DOHH2 (cell line): ENCODE measurements at regions not wholly inside any gene's neighbourhood (a gene's known extent, or its start where the extent isn't known, plus 50 kb on each side); places are given as distances from the start of the nearest gene placed in this dataset.

Experiments
- H3F3A ChIP-seq: fragments of 200-600 bp; sonication (generic), shearing (Covaris generic); 2 replicates; pipeline ENCODE4 v1.6.0; 2016; ENCODE audit warnings: antibody characterized with exemption, mild to moderate bottlenecking; ENCODE audit not compliant: control insufficient read depth, insufficient read depth
- H3K27ac ChIP-seq: fragments of 200-600 bp; sonication (generic); 2 replicates; pipeline ENCODE4 v1.5.1; 2014; ENCODE audit warnings: low read depth, mild to moderate bottlenecking, low read length, moderate library complexity
- H3K27me3 ChIP-seq: fragments of 200-600 bp; sonication (generic); 2 replicates; pipeline ENCODE4 v1.6.1; 2014; ENCODE audit warnings: mild to moderate bottlenecking, low read length, mixed read lengths; ENCODE audit not compliant: control insufficient read depth
- H3K36me3 ChIP-seq: fragments of 200-600 bp; sonication (generic); 2 replicates; pipeline ENCODE4 v1.6.1; 2014; ENCODE audit warnings: mild to moderate bottlenecking, low read length, moderate library complexity, mixed read lengths; ENCODE audit not compliant: control insufficient read depth
- H3K4me1 ChIP-seq: fragments of 200-600 bp; sonication (generic); 2 replicates; pipeline ENCODE4 v1.6.1; 2014; ENCODE audit warnings: mild to moderate bottlenecking, low read length, mixed read lengths; ENCODE audit not compliant: control insufficient read depth
- H3K4me2 ChIP-seq: fragments of 200-600 bp; sonication (generic); 2 replicates; pipeline ENCODE4 v1.6.0; 2014; ENCODE audit warnings: mild to moderate bottlenecking, low read length, moderate library complexity
- H3K4me3 ChIP-seq: fragments of 200-600 bp; sonication (generic); 2 replicates; pipeline ENCODE4 v1.5.1; 2014; ENCODE audit warnings: mild to moderate bottlenecking, low read length, mixed read lengths
- H3K79me2 ChIP-seq: fragments of 200-600 bp; sonication (generic); 2 replicates; pipeline ENCODE4 v1.6.1; 2014; ENCODE audit warnings: mild to moderate bottlenecking, low read length, mixed read lengths; ENCODE audit not compliant: control insufficient read depth
- H3K9me2 ChIP-seq: fragments of 200-600 bp; sonication (generic); replicated peaks from 2 replicates; pipeline ENCODE4 v1.6.1; 2014; ENCODE audit warnings: mild to moderate bottlenecking, low read length, mixed read lengths; ENCODE audit not compliant: control insufficient read depth
- H3K9me3 ChIP-seq: fragments of 200-600 bp; sonication (generic); 2 replicates; pipeline ENCODE4 v1.6.1; 2014; ENCODE audit warnings: antibody characterized with exemption, low read length, mixed read lengths; ENCODE audit not compliant: control insufficient read depth, insufficient read depth
- H4K20me1 ChIP-seq: fragments of 200-600 bp; sonication (generic); 2 replicates; pipeline ENCODE4 v1.6.0; 2014; ENCODE audit warnings: low read depth, mild to moderate bottlenecking, antibody characterized with exemption, low read length, moderate library complexity; ENCODE audit not compliant: control insufficient read depth, insufficient read depth
- EZH2phosphoT487 ChIP-seq: fragments of 200-600 bp; sonication (generic); IDR thresholded peaks from 2 replicates; pipeline ENCODE4 v1.6.1; 2017; ENCODE audit warnings: borderline replicate concordance, mild to moderate bottlenecking, antibody characterized with exemption, low read length, moderate library complexity, mixed read lengths
- TF ChIP-seq, protein P1 (sequence below): fragments of 200-600 bp; sonication (generic); IDR thresholded peaks from one replicate; pipeline ENCODE4 v1.5.1; 2014; ENCODE audit warnings: antibody characterized with exemption, mild to moderate bottlenecking, low read depth, low read length; ENCODE audit not compliant: poor library complexity, severe bottlenecking

DNA sequence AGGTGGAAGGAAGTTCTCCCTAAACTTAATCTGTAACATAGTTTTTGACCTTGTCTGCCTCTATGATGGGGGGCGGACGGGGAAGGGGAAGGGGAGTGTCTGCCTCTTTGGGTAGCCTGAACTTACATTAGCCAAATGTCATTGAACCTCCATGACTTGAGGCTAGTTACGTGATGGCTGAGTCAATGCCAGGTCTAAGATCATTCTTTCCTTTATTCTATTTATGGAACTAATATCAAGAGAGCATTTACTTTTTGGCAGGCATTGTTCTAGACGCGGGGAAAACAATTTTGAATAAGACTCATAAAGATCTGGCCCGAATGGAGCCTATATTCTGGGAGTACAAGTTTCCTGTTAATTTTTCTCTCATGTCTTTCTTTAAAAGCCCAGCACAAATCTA lies 340.7 kb upstream of the C2CD4B start:
- Histone ChIP-seq H3K79me2 (no peaks in the 10 kb centered on the region), H3K4me1 (no peaks in the 10 kb centered on the region), H3K27me3 (no peaks in the 10 kb centered on the region), H3K9me2 (no peaks in the 10 kb centered on the region), H4K20me1 (no peaks in the 10 kb centered on the region), H3F3A (no peaks in the 10 kb centered on the region), H3K27ac (no peak overlapping the region), H3K4me3 (no peak overlapping the region), H3K36me3 (no peaks in the 10 kb centered on the region), H3K9me3 (no peaks in the 10 kb centered on the region), H3K4me2 (no peak overlapping the region)
- TF ChIP-seq EZH2phosphoT487 = no peak
- TF ChIP-seq, protein P1, sequence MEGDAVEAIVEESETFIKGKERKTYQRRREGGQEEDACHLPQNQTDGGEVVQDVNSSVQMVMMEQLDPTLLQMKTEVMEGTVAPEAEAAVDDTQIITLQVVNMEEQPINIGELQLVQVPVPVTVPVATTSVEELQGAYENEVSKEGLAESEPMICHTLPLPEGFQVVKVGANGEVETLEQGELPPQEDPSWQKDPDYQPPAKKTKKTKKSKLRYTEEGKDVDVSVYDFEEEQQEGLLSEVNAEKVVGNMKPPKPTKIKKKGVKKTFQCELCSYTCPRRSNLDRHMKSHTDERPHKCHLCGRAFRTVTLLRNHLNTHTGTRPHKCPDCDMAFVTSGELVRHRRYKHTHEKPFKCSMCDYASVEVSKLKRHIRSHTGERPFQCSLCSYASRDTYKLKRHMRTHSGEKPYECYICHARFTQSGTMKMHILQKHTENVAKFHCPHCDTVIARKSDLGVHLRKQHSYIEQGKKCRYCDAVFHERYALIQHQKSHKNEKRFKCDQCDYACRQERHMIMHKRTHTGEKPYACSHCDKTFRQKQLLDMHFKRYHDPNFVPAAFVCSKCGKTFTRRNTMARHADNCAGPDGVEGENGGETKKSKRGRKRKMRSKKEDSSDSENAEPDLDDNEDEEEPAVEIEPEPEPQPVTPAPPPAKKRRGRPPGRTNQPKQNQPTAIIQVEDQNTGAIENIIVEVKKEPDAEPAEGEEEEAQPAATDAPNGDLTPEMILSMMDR = no peak

DNA sequence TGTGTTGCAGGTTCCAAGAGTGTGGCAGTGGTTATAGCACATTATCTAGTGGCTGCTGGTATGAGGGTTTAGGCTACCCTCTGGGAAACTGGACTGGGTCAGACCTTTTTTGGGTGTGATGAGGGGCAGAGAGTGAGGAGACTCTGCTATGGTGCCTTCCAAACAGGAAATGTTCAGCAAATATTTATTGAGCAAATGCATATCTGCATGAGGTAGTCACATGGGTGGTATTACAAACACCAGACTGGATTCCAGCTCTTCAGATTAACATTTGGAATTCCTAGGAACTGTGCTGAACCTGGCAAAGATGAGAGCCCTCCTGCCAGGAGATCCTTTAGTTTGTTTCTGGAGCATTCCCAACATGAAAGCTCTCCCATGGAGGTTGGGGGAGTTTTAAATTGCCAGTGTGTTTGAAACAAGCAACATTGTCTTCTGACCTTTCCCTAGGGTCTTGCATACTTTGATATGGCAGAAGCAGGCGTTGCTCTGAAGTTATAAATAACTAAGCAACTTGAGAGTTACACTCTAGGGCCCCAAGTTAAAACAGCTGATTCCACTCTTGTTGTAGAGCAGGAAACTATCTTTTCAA lies 341.2 kb upstream of the C2CD4B start:
- Histone ChIP-seq H4K20me1 (no peaks in the 10 kb centered on the region), H3K27me3 (no peaks in the 10 kb centered on the region), H3K4me3 (no peak overlapping the region), H3K9me2 (no peaks in the 10 kb centered on the region), H3K9me3 (no peaks in the 10 kb centered on the region), H3K79me2 (no peaks in the 10 kb centered on the region), H3K4me2 (no peak overlapping the region), H3F3A (no peaks in the 10 kb centered on the region), H3K27ac (no peak overlapping the region), H3K4me1 (no peaks in the 10 kb centered on the region), H3K36me3 (no peaks in the 10 kb centered on the region)
- no peak for TF ChIP-seq EZH2phosphoT487
- TF ChIP-seq, protein P1 = no peak

- Histone ChIP-seq H3K9me3 (no peaks in the 10 kb centered on the region), H3K27me3 (no peaks in the 10 kb centered on the region), H3K27ac (no peak overlapping the region), H3K4me1 (no peaks in the 10 kb centered on the region), H3F3A (no peaks in the 10 kb centered on the region), H3K9me2 (no peaks in the 10 kb centered on the region), H3K4me2 (no peak overlapping the region), H3K36me3 (no peaks in the 10 kb centered on the region), H3K4me3 (no peak overlapping the region), H3K79me2 (no peaks in the 10 kb centered on the region), H4K20me1 (no peaks in the 10 kb centered on the region)
- TF ChIP-seq, protein P1 = no peak
- no peak for TF ChIP-seq EZH2phosphoT487
Measured at GRCh38 chr15:62509395-62509958, 344.4 kb upstream of the C2CD4B start.
